ENCODE measurements at regions not wholly inside any gene's neighbourhood (a gene's known extent, or its start where the extent isn't known, plus 50 kb on each side); places are given as distances from the start of the nearest gene placed in this dataset.

- no peaks in the 10 kb centered on the region for H3K9me3 ChIP-seq (replicated peaks; ENCODE audit: control insufficient read depth, insufficient read depth, low read depth, low read length)
- ATAC-seq = no peak
- no peaks in the 10 kb centered on the region for H3K27me3 ChIP-seq (ENCODE audit: control insufficient read depth in 2 of 2, insufficient read depth in 2 of 2, low read length in 2 of 2)
- no peaks in the 10 kb centered on the region for H4K20me1 ChIP-seq (replicated peaks; ENCODE audit: control insufficient read depth, insufficient read depth, low read length)
- POLR2A ChIA-PET = no interaction called here
- intact Hi-C loops (cut with micrococcal nuclease) (no loop called here), in situ Hi-C loops (cut with MboI) (no loop called here)
- no peak for FAIRE-seq
- H3K36me3 ChIP-seq (ENCODE audit: control insufficient read depth, insufficient read depth, low read length) = no peaks in the 10 kb centered on the region
- CTCF ChIA-PET (ENCODE audit: low intra/inter-chr PET ratio) = no interaction called here
- H3K27ac ChIP-seq (ENCODE audit: extremely low read depth, low read depth, low read length) = no peak overlapping the region
- no peaks in the 10 kb centered on the region for H3K9me1 ChIP-seq (ENCODE audit: control insufficient read depth, insufficient read depth, low read length)
- no peak overlapping the region for H2AFZ ChIP-seq (ENCODE audit: low read depth, low read length)
- TF ChIP-seq SIN3A (IDR thresholded peaks at IDR 0.05; ENCODE audit: borderline replicate concordance in 2 of 2, control insufficient read depth in 1 of 2, low read depth in 2 of 2, low read length in 2 of 2) (no peak), ZNF507 (tag; conservative IDR thresholded peaks at IDR 0.05) (no peak), PRPF4 (IDR thresholded peaks at IDR 0.05; ENCODE audit: insufficient read depth, low read depth, low read length, poor library complexity, severe bottlenecking) (no peak), ZNF77 (CRISPR knock-in tag; IDR thresholded peaks at IDR 0.05) (no peak), ZBTB5 (IDR thresholded peaks at IDR 0.05) (no peak), MAZ (CRISPR knock-in tag; conservative IDR thresholded peaks at IDR 0.05 in 1 of 2, IDR thresholded peaks at IDR 0.05 in 1 of 2) (no peak), BCL6 (CRISPR knock-in tag; IDR thresholded peaks at IDR 0.05) (no peak), SMARCE1 (IDR thresholded peaks at IDR 0.05) (no peak), ZNF407 (IDR thresholded peaks at IDR 0.05; ENCODE audit: low read depth) (no peak)
- H3K9ac ChIP-seq (ENCODE audit: insufficient read depth in 1 of 2, low read depth in 2 of 2, low read length in 2 of 2) = no peak overlapping the region
- DNase-seq (ENCODE audit: extremely low read depth in 1 of 4, low spot score in 3 of 4) = no peak
- WGBS (ENCODE audit: insufficient coverage, low coverage, missing lambda C conversion rate) = 0% methylated on average over 3 of the region's 3 CpGs
- no peak overlapping the region for H3K4me3 ChIP-seq
- no peaks in the 10 kb centered on the region for H3K79me2 ChIP-seq (ENCODE audit: control insufficient read depth, insufficient read depth, low read length)
- H3K4me1 ChIP-seq (replicated peaks in 1 of 2; ENCODE audit: control insufficient read depth in 2 of 2, insufficient read depth in 2 of 2, low read length in 2 of 2) = no peaks in the 10 kb centered on the region
- no peak overlapping the region for H3K4me2 ChIP-seq (ENCODE audit: insufficient read depth, low read length)
- no TSS peak for BruUV-seq (replicated peaks)
Measured at GRCh38 chr13:39253774-39254173, 215.5 kb downstream of the NHLRC3 start.
